ENCODE measurements at regions not wholly inside any gene's neighbourhood (a gene's known extent, or its start where the extent isn't known, plus 50 kb on each side); places are given as distances from the start of the nearest gene placed in this dataset.
A peak's percentile ranks its signal among the peaks of the same experiment; 100 is the strongest.

DNA sequence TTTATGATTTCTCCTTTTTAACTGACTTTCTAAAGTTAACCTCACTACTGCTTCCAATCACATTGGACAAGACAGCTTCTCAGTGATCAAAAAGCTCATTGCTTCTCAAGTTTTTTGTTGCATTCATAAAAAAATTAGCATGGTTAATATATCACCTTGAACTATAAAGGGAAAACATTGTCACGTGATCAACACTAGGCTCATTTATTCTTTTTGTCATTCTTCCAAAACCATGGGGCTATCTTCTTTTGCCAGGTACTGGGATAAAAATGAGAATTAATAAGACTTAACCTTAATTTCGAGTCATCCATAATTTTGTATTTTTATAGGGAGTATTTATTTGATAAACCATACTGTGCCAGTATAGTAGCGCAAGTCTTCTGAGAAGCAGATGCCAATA lies 1105.9 kb upstream of the TENM3 start:
- in situ Hi-C loops (cut with HindIII; ENCODE audit: low sequenced_read_pairs) = no loop called here
- DNase-seq (ENCODE audit: low read depth, low spot score) = no peak
- no peak overlapping the region for H3K4me3 ChIP-seq (ENCODE audit: low read depth, low read length)
- TF ChIP-seq, protein P1, sequence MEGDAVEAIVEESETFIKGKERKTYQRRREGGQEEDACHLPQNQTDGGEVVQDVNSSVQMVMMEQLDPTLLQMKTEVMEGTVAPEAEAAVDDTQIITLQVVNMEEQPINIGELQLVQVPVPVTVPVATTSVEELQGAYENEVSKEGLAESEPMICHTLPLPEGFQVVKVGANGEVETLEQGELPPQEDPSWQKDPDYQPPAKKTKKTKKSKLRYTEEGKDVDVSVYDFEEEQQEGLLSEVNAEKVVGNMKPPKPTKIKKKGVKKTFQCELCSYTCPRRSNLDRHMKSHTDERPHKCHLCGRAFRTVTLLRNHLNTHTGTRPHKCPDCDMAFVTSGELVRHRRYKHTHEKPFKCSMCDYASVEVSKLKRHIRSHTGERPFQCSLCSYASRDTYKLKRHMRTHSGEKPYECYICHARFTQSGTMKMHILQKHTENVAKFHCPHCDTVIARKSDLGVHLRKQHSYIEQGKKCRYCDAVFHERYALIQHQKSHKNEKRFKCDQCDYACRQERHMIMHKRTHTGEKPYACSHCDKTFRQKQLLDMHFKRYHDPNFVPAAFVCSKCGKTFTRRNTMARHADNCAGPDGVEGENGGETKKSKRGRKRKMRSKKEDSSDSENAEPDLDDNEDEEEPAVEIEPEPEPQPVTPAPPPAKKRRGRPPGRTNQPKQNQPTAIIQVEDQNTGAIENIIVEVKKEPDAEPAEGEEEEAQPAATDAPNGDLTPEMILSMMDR (IDR thresholded peaks at IDR 0.05; ENCODE audit: low read depth, low read length) = no peak

DNA sequence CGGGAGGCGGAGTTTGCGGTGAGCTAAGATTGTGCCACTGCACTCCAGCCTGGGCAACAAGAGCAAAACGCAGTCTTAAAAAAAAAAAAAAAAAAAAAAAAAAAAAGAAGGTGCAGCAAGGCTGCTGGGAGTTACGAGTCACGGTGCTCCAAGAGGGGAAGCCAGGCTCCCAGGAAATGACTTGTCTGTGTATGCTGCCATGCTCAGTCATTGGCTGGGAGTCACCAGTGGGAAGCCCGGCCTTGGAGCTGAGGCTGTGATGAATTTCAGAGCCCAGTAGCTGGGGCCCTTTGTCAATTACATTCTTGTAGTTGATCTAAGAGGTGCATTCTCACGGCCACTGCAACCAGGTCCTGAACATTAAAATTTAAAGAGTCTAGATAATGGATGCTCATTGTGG lies 1105.1 kb upstream of the TENM3 start:
- TF ChIP-seq, protein P1 (IDR thresholded peaks at IDR 0.05; ENCODE audit: low read depth, low read length) = no peak
- in situ Hi-C loops (cut with HindIII; ENCODE audit: low sequenced_read_pairs) = no loop called here
- H3K4me3 ChIP-seq (ENCODE audit: low read depth, low read length) = no peak overlapping the region
- DNase-seq (ENCODE audit: low read depth, low spot score) = no peak

DNA sequence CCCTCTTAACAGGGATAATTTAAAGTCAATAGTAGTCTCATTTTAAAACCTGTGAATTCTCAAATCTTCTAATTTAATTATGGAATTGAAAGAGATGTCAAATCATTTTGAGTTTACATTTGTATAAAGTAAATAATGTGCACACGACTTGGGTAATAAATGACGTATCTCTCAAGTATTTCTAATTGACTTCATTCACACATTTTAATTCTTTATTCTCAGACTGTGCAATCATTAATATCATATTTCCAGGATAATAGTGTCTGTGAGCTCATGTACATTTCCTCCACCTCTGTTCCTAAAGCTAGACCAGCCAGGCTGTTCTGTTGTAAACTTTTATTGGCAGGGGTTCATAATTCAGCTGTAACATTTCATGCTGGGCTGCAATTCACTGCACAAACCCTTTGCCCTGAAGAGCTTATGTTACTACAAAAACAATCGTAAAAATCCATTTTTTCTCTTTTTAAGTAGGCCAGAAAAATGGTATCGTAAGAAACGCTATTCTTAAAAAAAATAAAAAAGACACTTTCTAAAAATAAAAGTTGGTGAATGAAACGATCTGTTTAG lies 1103.1 kb upstream of the TENM3 start:
- TF ChIP-seq, protein P1 (IDR thresholded peaks at IDR 0.05; ENCODE audit: low read depth, low read length) = no peak
- in situ Hi-C loops (cut with HindIII; ENCODE audit: low sequenced_read_pairs) = no loop called here
- no peak for DNase-seq (ENCODE audit: low read depth, low spot score)
- no peak overlapping the region for H3K4me3 ChIP-seq (ENCODE audit: low read depth, low read length)

DNA sequence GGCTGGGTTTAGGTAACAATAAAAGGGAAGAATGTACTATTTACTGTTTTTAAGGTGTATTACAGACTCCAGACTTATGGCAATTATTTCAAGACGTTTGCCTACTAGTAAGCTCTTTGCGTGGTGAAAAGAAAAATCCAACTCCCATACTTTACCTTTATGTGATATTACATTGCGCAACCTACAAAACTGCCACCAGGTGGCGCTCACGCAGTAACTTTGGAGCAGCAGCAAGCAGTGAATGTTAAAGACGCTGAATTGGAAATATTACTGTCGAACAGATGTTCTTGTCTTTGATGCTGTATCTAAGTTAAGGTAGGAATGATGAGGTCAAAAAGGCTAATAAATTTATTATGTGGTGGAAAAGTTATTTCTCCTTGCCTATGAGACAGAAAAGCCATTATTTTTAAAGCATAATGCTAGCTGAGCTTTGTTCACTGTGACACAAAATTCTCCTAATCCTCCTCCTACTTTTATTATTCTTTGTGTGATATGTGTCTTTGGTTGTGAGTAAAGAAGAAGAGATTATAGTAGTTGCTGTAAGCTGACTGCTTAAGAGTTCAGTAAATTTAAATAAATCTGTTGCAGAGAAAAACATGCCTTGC lies 1099.8 kb upstream of the TENM3 start:
- in situ Hi-C loops (cut with HindIII; ENCODE audit: low sequenced_read_pairs) = no loop called here
- no peak overlapping the region for H3K4me3 ChIP-seq (ENCODE audit: low read depth, low read length)
- DNase-seq (ENCODE audit: low read depth, low spot score) = peak; percentile 77
- TF ChIP-seq, protein P1 (IDR thresholded peaks at IDR 0.05; ENCODE audit: low read depth, low read length) = peak; percentile 75

DNA sequence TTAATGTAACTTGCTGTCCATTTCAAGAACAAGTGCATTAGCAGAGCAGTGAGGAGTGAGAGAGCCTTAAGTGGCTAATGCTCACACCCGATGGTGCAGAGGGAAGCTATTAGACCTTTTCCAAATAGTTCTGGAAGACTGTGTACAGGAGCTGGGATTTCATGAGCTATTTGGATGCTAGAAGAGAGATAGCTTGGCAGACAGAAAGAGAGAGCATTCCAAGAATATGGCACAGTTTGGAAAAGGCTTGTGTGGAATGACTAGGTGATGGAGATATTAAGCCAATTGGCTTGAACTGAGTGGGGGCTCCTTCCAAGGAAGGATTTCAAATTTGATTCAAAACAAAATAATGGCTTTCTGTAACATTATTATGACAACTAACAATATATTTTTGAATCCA lies 1097.2 kb upstream of the TENM3 start:
- in situ Hi-C loops (cut with HindIII; ENCODE audit: low sequenced_read_pairs) = no loop called here
- TF ChIP-seq, protein P1 (IDR thresholded peaks at IDR 0.05; ENCODE audit: low read depth, low read length) = no peak
- no peak for DNase-seq (ENCODE audit: low read depth, low spot score)
- H3K4me3 ChIP-seq (ENCODE audit: low read depth, low read length) = no peak overlapping the region

DNA sequence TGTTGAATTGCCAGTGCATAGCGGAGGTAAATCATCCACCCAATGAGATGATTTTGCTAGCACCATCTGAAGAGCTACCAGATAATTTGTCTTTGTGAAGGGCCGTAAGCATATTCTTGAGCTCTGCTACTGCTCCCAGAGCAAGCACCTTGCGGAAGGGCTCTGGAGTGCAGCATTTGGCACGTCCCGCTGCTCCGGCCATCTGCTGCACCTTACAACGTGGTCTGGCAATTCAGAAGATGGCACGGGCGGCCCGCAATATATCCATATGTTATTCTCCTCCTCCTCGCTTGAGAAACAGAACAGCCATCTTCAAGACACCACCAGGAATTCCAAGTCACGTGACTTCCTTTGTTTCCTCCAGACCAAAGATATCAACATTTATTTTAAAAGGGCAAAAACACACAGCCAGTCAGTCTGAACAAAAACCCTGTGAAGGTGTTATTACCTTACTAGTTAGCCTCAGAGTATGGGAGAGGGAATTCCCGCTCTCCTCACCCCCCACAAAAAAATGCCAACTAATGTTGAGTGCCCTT lies 1095.7 kb upstream of the TENM3 start:
- TF ChIP-seq, protein P1 (IDR thresholded peaks at IDR 0.05; ENCODE audit: low read depth, low read length) = no peak
- no peak overlapping the region for H3K4me3 ChIP-seq (ENCODE audit: low read depth, low read length)
- in situ Hi-C loops (cut with HindIII; ENCODE audit: low sequenced_read_pairs) = no loop called here
- no peak for DNase-seq (ENCODE audit: low read depth, low spot score)

All from astrocyte of the spinal cord (primary cell).